ENCODE measurements at regions not wholly inside any gene's neighbourhood (a gene's known extent, or its start where the extent isn't known, plus 50 kb on each side); places are given as distances from the start of the nearest gene placed in this dataset.

DNA sequence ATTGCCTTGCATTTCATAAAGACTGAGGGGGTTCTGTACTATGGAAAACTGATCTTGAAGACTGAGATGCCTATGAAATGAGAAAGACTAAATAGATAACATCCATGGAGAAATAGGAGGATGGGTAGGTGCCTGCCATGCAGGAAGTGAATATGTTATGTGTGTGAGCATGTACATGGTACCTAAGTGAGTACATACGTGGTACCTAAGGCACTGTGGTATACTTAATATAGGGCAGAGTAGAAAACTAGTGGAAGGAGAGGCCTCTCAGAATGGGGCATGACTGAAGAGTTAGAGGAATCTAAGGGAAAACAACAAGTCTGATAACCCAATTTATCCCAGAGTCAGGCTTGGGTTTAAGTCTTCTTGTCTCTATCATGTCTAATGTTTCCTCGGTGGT, 161.8 kb upstream of the DCN start:
- Mint-ChIP-seq H3K36me3 (ENCODE audit: low read depth) (no peaks in the 10 kb centered on the region), H3K27me3 (ENCODE audit: low read depth) (no peaks in the 10 kb centered on the region), H3K4me3 (no peak overlapping the region), H3K27ac (ENCODE audit: unreplicated experiment) (peak overlapping the region; percentile 10), H3K9me3 (peaks cover 3% of the 10 kb centered on the region), H3K4me1 (no peaks in the 10 kb centered on the region)
- TF ChIP-seq, protein P1, sequence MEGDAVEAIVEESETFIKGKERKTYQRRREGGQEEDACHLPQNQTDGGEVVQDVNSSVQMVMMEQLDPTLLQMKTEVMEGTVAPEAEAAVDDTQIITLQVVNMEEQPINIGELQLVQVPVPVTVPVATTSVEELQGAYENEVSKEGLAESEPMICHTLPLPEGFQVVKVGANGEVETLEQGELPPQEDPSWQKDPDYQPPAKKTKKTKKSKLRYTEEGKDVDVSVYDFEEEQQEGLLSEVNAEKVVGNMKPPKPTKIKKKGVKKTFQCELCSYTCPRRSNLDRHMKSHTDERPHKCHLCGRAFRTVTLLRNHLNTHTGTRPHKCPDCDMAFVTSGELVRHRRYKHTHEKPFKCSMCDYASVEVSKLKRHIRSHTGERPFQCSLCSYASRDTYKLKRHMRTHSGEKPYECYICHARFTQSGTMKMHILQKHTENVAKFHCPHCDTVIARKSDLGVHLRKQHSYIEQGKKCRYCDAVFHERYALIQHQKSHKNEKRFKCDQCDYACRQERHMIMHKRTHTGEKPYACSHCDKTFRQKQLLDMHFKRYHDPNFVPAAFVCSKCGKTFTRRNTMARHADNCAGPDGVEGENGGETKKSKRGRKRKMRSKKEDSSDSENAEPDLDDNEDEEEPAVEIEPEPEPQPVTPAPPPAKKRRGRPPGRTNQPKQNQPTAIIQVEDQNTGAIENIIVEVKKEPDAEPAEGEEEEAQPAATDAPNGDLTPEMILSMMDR (conservative IDR thresholded peaks at IDR 0.05) = no peak
- DNase-seq (ENCODE audit: low read depth, low spot score) = no peak

DNA sequence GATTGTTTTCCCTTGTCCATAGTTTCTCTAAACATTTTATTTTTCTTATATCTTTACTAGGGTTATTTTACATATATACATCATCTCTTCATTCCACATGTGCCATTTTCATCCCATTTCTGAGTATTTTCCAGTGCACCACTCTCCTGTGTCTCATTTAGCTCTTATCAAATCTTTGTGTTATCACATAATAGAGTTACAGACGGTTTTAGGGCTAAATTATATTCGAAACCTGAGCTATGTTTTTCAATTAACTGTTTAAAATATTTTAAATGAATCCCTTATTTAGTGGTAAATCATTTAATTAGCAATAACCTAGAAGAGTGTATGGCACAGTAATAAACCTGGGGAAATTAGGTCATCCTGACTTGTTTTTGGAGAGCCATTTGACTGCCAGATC, 160.4 kb upstream of the DCN start:
- no peaks in the 10 kb centered on the region for H3K36me3 Mint-ChIP-seq (ENCODE audit: low read depth)
- H3K27ac Mint-ChIP-seq (ENCODE audit: unreplicated experiment) = no peak overlapping the region
- H3K9me3 Mint-ChIP-seq = peaks cover 1% of the 10 kb centered on the region
- DNase-seq (ENCODE audit: low read depth, low spot score) = no peak
- no peaks in the 10 kb centered on the region for H3K4me1 Mint-ChIP-seq
- no peaks in the 10 kb centered on the region for H3K27me3 Mint-ChIP-seq (ENCODE audit: low read depth)
- H3K4me3 Mint-ChIP-seq = no peak overlapping the region
- TF ChIP-seq, protein P1 (conservative IDR thresholded peaks at IDR 0.05) = no peak

DNA sequence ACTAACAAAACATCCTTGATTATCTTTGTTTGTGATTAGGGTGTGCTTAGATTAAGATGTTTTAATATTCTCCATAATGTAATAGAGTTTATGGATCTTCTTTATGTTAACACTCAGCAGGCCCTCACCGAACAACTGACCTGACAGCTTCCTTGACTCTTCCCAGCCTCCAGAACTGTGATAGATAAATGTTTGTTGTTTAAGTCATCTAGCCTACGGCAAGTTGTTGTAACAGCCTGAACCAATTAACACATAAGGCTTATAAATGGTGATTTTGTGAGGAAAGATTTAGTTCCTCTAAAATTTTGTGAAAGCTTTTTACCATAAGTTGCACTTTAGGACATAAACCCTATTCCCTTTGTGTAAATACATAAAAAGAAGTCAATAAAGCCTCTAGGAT, 156.5 kb upstream of the DCN start:
- Mint-ChIP-seq H3K4me1 (no peaks in the 10 kb centered on the region), H3K27me3 (ENCODE audit: low read depth) (no peaks in the 10 kb centered on the region), H3K36me3 (ENCODE audit: low read depth) (no peaks in the 10 kb centered on the region), H3K27ac (ENCODE audit: unreplicated experiment) (no peak overlapping the region), H3K4me3 (no peak overlapping the region), H3K9me3 (peaks cover 3% of the 10 kb centered on the region)
- DNase-seq (ENCODE audit: low read depth, low spot score) = no peak
- TF ChIP-seq, protein P1 (conservative IDR thresholded peaks at IDR 0.05) = no peak

DNA sequence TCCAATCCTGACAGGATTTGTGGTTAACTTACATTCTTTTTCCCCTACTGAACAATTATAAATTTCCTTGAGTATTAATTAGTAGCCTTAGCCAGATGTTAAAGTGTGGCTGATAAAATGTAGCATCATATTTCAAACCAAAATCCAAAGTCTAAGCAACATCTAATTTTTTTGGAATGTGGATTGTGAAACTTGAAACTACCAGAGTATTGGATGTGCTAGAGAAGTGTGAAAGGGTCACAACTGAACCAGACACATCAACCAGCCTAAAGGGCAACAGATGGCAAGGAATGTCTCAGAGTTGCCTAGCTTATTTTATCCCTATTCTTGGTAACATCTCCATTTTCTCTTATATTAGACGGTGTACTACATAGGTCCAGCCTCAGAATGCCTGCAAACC, 153.1 kb upstream of the DCN start:
- H3K4me3 Mint-ChIP-seq = no peak overlapping the region
- no peak overlapping the region for H3K27ac Mint-ChIP-seq (ENCODE audit: unreplicated experiment)
- H3K4me1 Mint-ChIP-seq = no peaks in the 10 kb centered on the region
- H3K9me3 Mint-ChIP-seq = peaks cover 3% of the 10 kb centered on the region
- H3K27me3 Mint-ChIP-seq (ENCODE audit: low read depth) = no peaks in the 10 kb centered on the region
- no peaks in the 10 kb centered on the region for H3K36me3 Mint-ChIP-seq (ENCODE audit: low read depth)
- TF ChIP-seq, protein P1 (conservative IDR thresholded peaks at IDR 0.05) = no peak
- DNase-seq (ENCODE audit: low read depth, low spot score) = no peak

DNA sequence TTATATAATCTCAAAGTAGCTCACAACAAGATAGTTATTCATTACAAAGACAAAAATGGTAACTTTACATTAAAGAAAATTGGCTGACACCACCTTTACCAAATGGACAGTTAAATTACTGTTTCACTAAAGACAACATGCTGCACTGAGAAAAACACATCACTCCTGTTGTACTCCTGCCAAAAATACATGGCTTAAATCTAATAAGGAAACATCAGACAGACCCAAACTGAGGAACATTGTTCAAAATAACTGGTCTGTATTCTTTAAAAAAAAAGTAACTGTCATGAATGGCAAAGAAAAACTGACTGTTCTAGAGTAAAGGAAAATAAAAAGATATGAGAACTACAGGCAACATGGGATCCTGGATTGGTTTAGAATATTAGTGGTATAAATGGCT, 151.3 kb upstream of the DCN start:
- no peak for DNase-seq (ENCODE audit: low read depth, low spot score)
- H3K4me1 Mint-ChIP-seq = no peaks in the 10 kb centered on the region
- H3K9me3 Mint-ChIP-seq = peaks cover 3% of the 10 kb centered on the region
- TF ChIP-seq, protein P1 (conservative IDR thresholded peaks at IDR 0.05) = no peak
- no peaks in the 10 kb centered on the region for H3K36me3 Mint-ChIP-seq (ENCODE audit: low read depth)
- H3K27ac Mint-ChIP-seq (ENCODE audit: unreplicated experiment) = no peak overlapping the region
- H3K4me3 Mint-ChIP-seq = no peak overlapping the region
- no peaks in the 10 kb centered on the region for H3K27me3 Mint-ChIP-seq (ENCODE audit: low read depth)

DNA sequence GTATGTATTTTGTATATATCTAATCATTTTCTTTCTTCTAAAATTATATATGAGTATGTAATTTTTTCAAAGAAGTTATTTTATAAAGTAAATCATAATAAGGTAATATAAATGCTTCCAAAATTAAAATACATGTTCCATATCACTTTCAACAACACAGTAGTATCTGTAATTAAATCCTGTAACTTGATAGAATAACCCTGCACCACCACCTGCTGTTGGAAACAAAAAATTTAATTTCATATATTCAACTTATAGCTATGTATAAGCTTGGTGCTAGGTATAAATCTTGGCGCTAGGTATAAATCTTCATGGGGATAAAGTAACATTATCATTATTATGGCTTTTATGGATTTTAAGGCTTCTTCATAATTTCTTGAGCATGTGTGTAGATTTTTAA, 149.7 kb upstream of the DCN start:
- Mint-ChIP-seq H3K4me3 (no peak overlapping the region), H3K9me3 (no peaks in the 10 kb centered on the region), H3K27me3 (ENCODE audit: low read depth) (no peaks in the 10 kb centered on the region), H3K27ac (ENCODE audit: unreplicated experiment) (no peak overlapping the region), H3K36me3 (ENCODE audit: low read depth) (no peaks in the 10 kb centered on the region), H3K4me1 (no peaks in the 10 kb centered on the region)
- no peak for DNase-seq (ENCODE audit: low read depth, low spot score)
- TF ChIP-seq, protein P1 (conservative IDR thresholded peaks at IDR 0.05) = no peak
